Neural crest cell (in vitro differentiated cells): ENCODE measurements at regions not wholly inside any gene's neighbourhood (a gene's known extent, or its start where the extent isn't known, plus 50 kb on each side); places are given as distances from the start of the nearest gene placed in this dataset.
"Not testable (repeated sequence)": the region's sequence is repeated elsewhere in the genome, so short reads cannot be mapped to it uniquely, and the experiment has no call there.

Experiments used
- DNase-seq: peaks from one replicate; pipeline ENCODE4 v3.0.0; 2021; ENCODE audit warnings: low read depth, mixed read lengths, low spot score
- H3K27ac Mint-ChIP-seq: one replicate; pipeline ENCODE4 v1.8.0; 2021; ENCODE audit warnings: mild to moderate bottlenecking, mixed read lengths; ENCODE audit not compliant: unreplicated experiment
- H3K27me3 Mint-ChIP-seq: 2 replicates; pipeline ENCODE4 v1.8.0; 2021; ENCODE audit warnings: low read depth, mild to moderate bottlenecking, mixed read lengths
- H3K36me3 Mint-ChIP-seq: 2 replicates; pipeline ENCODE4 v1.8.0; 2021; ENCODE audit warnings: low read depth, mild to moderate bottlenecking, mixed read lengths
- H3K4me1 Mint-ChIP-seq: 2 replicates; pipeline ENCODE4 v1.8.0; 2021; ENCODE audit warnings: mixed read lengths
- H3K4me3 Mint-ChIP-seq: one replicate; pipeline ENCODE4 v1.8.0; 2021; ENCODE audit warnings: mild to moderate bottlenecking, mixed read lengths
- H3K9me3 Mint-ChIP-seq: 2 replicates; pipeline ENCODE4 v1.8.0; 2021; ENCODE audit warnings: mixed read lengths
- CTCF ChIP-seq: fragments of 200-600 bp; sonication (generic); conservative IDR thresholded peaks from 2 replicates; pipeline ENCODE4 v1.5.0; 2021; ENCODE audit warnings: antibody characterized with exemption, mild to moderate bottlenecking

DNA sequence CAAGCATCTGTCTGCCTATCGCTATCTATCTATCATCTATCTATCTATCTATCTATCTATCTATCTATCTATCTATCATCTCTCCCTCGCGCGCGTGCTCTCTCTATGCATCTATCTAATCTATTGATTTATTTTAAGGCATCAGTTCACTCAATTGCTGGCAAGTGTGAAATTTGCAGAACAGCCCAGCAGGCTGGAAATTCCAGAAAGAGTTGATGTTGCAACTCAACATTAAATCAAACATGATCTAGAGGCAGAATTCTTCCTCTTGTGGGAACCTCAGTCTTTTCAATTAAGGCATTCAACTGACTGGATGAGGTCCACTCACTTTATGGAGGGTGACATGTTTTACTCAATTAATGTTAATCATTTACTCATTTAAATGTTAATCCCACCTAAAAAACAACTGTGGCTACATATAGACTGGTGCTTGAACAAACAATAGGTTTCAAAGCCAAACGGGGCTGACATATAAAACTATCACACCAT lies 1210.8 kb downstream of the GALC start:
- Mint-ChIP-seq H3K27ac (no peak overlapping the region), H3K4me1 (no peaks in the 10 kb centered on the region), H3K4me3 (no peak overlapping the region), H3K36me3 (no peaks in the 10 kb centered on the region), H3K27me3 (no peaks in the 10 kb centered on the region), H3K9me3 (no peaks in the 10 kb centered on the region)
- no peak for TF ChIP-seq CTCF
- no peak for DNase-seq

- TF ChIP-seq CTCF = no peak
- Mint-ChIP-seq H3K9me3 (peaks cover 2% of the 10 kb centered on the region), H3K4me3 (no peak overlapping the region), H3K27me3 (no peaks in the 10 kb centered on the region), H3K27ac (no peak overlapping the region), H3K4me1 (no peaks in the 10 kb centered on the region), H3K36me3 (no peaks in the 10 kb centered on the region)
- DNase-seq = no peak
Observed at GRCh38 chr14:86780876-86781510, 1212.0 kb downstream of the GALC start.

- Mint-ChIP-seq H3K27me3 (no peaks in the 10 kb centered on the region), H3K36me3 (no peaks in the 10 kb centered on the region), H3K4me3 (no peak overlapping the region), H3K27ac (no peak overlapping the region), H3K4me1 (no peaks in the 10 kb centered on the region), H3K9me3 (peaks cover 2% of the 10 kb centered on the region)
- no peak for TF ChIP-seq CTCF
- DNase-seq = no peak
Observed at GRCh38 chr14:86780461-86780860, 1212.5 kb downstream of the GALC start.

DNA sequence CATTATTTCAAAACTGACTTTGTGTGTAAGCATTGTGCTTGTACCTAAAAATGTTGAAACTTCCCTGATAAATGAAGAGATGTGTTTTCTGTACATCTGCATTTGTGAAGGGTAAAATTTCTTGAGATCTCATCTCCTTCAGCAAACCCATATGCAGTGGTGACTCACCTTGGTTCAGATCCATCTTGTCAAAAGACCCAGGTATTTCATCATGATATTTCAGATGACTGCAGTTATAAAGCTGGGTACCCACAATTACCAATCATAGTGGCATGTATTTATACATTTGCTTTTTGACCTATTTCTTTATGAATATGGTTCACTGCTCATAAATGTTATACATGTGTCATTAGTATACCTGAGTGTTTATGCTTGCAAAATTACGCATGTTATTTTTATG lies 1213.6 kb downstream of the GALC start:
- Mint-ChIP-seq H3K27me3 (no peaks in the 10 kb centered on the region), H3K4me3 (no peak overlapping the region), H3K36me3 (no peaks in the 10 kb centered on the region), H3K4me1 (no peaks in the 10 kb centered on the region), H3K9me3 (peaks cover 2% of the 10 kb centered on the region), H3K27ac (no peak overlapping the region)
- DNase-seq = no peak
- TF ChIP-seq CTCF = no peak

- no peak for TF ChIP-seq CTCF
- no peaks in the 10 kb centered on the region for H3K27me3 Mint-ChIP-seq
Observed at GRCh38 chr14:86777963-86778602, 1214.9 kb downstream of the GALC start.

DNA sequence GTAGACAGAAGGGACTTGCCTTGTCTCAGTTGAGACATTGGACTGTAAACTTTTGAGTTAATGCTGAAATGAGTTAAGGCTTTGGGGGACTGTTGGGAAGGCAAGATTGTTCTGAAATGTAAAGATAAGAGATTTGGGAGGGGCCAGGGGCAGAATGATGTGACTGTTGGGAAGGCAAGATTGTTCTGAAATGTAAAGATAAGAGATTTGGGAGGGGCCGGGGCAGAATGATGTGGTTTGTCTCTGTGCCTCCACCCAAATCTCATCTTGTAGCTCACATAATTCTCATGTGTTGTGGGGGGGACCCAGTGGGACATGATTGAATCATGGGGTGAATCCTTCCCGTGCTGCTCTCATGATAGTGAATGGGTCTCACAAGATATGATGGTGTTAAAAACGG lies 1217.1 kb downstream of the GALC start:
- not testable (repeated sequence) for H3K4me1 Mint-ChIP-seq, DNase-seq

More at GRCh38 chr14:86777963-86778602, 1214.9 kb downstream of the GALC start:
- H3K4me1 Mint-ChIP-seq = no peaks in the 10 kb centered on the region
- no peaks in the 10 kb centered on the region for H3K36me3 Mint-ChIP-seq
- no peak for DNase-seq
- H3K9me3 Mint-ChIP-seq = peaks cover 2% of the 10 kb centered on the region
- H3K27ac Mint-ChIP-seq = no peak overlapping the region
- no peak overlapping the region for H3K4me3 Mint-ChIP-seq

More for the DNA sequence above, 1217.1 kb downstream of the GALC start:
- not testable (repeated sequence) for H3K27ac Mint-ChIP-seq, H3K27me3 Mint-ChIP-seq, H3K36me3 Mint-ChIP-seq, H3K4me3 Mint-ChIP-seq, H3K9me3 Mint-ChIP-seq
